Panc1 (cell line): ENCODE measurements at regions not wholly inside any gene's neighbourhood (a gene's known extent, or its start where the extent isn't known, plus 50 kb on each side); places are given as distances from the start of the nearest gene placed in this dataset.

Experiments
- ATAC-seq: fragments of 200-7000 bp; cut with Tn5 transposase; 2 replicates; pipeline ENCODE4 v1.9.1; 2020; ENCODE audit warnings: mild to moderate bottlenecking, moderate library complexity
- BruUV-seq: library from RNA; stranded (reverse); fragments of 400-500 nt; replicated peaks from 2 replicates; lab custom pipeline; 2021; lab: Mats Ljungman, UMichigan
- CTCF ChIA-PET: fragments of 300-600 bp; sonication (Branson Sonifier 250); formaldehyde crosslinking; loops from one replicate; lab custom pipeline; 2022; ENCODE audit warnings: antibody characterized with exemption; lab: Charles Lee
- POLR2A ChIA-PET: fragments of 300-600 bp; sonication (Branson Sonifier 250); formaldehyde crosslinking; loops from one replicate; lab custom pipeline; 2022; ENCODE audit warnings: antibody characterized with exemption; lab: Charles Lee
- DNase-seq: peaks from one replicate; pipeline ENCODE4 v3.0.0-alpha.2; 2010; ENCODE audit warnings: low read depth, low spot score
- H3K27ac ChIP-seq: 2 replicates; pipeline ENCODE4 v1.5.1; 2011; ENCODE audit warnings: mild to moderate bottlenecking, low read length, inconsistent platforms
- H3K27me3 ChIP-seq: fragments of 200-500 bp; sonication (Bioruptor generic); 2 replicates; pipeline ENCODE4 v1.6.0; 2014; ENCODE audit warnings: low read length, inconsistent platforms; ENCODE audit not compliant: control insufficient read depth, insufficient read depth
- H3K36me3 ChIP-seq: fragments of 200-500 bp; sonication (Bioruptor generic); 2 replicates; pipeline ENCODE4 v1.5.1; 2014; ENCODE audit warnings: inconsistent platforms, mild to moderate bottlenecking, low read length, moderate library complexity; ENCODE audit not compliant: control insufficient read depth, insufficient read depth
- H3K4me1 ChIP-seq: 2 replicates; pipeline ENCODE4 v1.5.1; 2011; ENCODE audit warnings: inconsistent platforms, mild to moderate bottlenecking, low read length, moderate library complexity; ENCODE audit not compliant: control insufficient read depth, insufficient read depth
- H3K4me3 ChIP-seq, 2 experiments: 2 replicates each; pipeline ENCODE4 v1.5.1; 2011 to 2012; ENCODE audit warnings: low read depth in 2 of 2, low read length in 2 of 2, mild to moderate bottlenecking in 2 of 2, inconsistent platforms in 1 of 2, moderate library complexity in 1 of 2
- H3K9me3 ChIP-seq: fragments of 200-500 bp; sonication (Bioruptor generic); 2 replicates; pipeline ENCODE4 v1.5.1; 2014; ENCODE audit warnings: low read depth, mild to moderate bottlenecking, inconsistent platforms, low read length, moderate library complexity; ENCODE audit not compliant: control insufficient read depth, insufficient read depth
- CTCF ChIP-seq: fragments of 450-650 bp; IDR thresholded peaks from 2 replicates; pipeline ENCODE4 v1.5.1; 2017; ENCODE audit warnings: mild to moderate bottlenecking
- POLR2AphosphoS5 ChIP-seq: IDR thresholded peaks from 2 replicates; pipeline ENCODE4 v1.6.1; 2012; ENCODE audit warnings: mild to moderate bottlenecking, low read depth, low read length, moderate library complexity
- REST ChIP-seq, 2 experiments: IDR thresholded peaks; 2 replicates each; pipeline ENCODE4 v1.6.1; 2011 to 2012; ENCODE audit warnings: low read depth in 2 of 2, control low read depth in 1 of 2, low read length in 1 of 2, mild to moderate bottlenecking in 1 of 2, moderate library complexity in 1 of 2; ENCODE audit not compliant: insufficient read depth in 1 of 2
- SIN3A ChIP-seq: IDR thresholded peaks from 2 replicates; pipeline ENCODE4 v1.6.1; 2012; ENCODE audit warnings: low read depth, mild to moderate bottlenecking, low read length, moderate library complexity, borderline replicate concordance; ENCODE audit not compliant: insufficient read depth
- TCF7L2 ChIP-seq: IDR thresholded peaks from 2 replicates; pipeline ENCODE4 v1.6.1; 2011; ENCODE audit warnings: mild to moderate bottlenecking, low read depth, low read length, inconsistent platforms
- in situ Hi-C: cut with HindIII; loops from 2 replicates; pipeline ENCODE4 v1.10.0; 2016; ENCODE audit warnings: low sequenced_read_pairs, low pct_unique_long_range_greater_than_20kb
- intact Hi-C: fragments of 100-400 bp; cut with micrococcal nuclease; formaldehyde crosslinking; loops from one replicate; pipeline ENCODE4 v1.10.0; 2022; ENCODE audit not compliant: unreplicated experiment

GRCh38 chr12:34106172-34106571 lies 83.9 kb downstream of the ALG10 start:
- no peaks in the 10 kb centered on the region for H3K27me3 ChIP-seq
- in situ Hi-C loops: no loop called here
- no peak overlapping the region for H3K4me3 ChIP-seq
- ChIA-PET CTCF (no interaction called here), POLR2A (no interaction called here)
- H3K27ac ChIP-seq: no peak overlapping the region
- no peak for DNase-seq
- ATAC-seq: no peak
- TF ChIP-seq POLR2AphosphoS5: no peak
- TF ChIP-seq TCF7L2: no peak
- no peak for TF ChIP-seq REST (IDR thresholded peaks at IDR 0.05; ENCODE audit: insufficient read depth in 1 of 2, low read depth in 2 of 2, low read length in 1 of 2)
- no peak for TF ChIP-seq SIN3A
- TF ChIP-seq CTCF: no peak
- no peaks in the 10 kb centered on the region for H3K9me3 ChIP-seq
- no peaks in the 10 kb centered on the region for H3K4me1 ChIP-seq
- BruUV-seq: no TSS peak
- intact Hi-C loops: no loop called here
- no peaks in the 10 kb centered on the region for H3K36me3 ChIP-seq

GRCh38 chr12:34107016-34107415 lies 84.7 kb downstream of the ALG10 start:
- POLR2A ChIA-PET: no interaction called here
- CTCF ChIA-PET: no interaction called here
- TF ChIP-seq TCF7L2 (no peak), REST (IDR thresholded peaks at IDR 0.05; ENCODE audit: insufficient read depth in 1 of 2, low read depth in 2 of 2, low read length in 1 of 2) (no peak), CTCF (no peak), SIN3A (no peak), POLR2AphosphoS5 (no peak)
- H3K36me3 ChIP-seq: no peaks in the 10 kb centered on the region
- no TSS peak for BruUV-seq
- no peak overlapping the region for H3K4me3 ChIP-seq
- H3K9me3 ChIP-seq: no peaks in the 10 kb centered on the region
- intact Hi-C loops (no loop called here), in situ Hi-C loops (no loop called here)
- H3K27me3 ChIP-seq: no peaks in the 10 kb centered on the region
- no peak overlapping the region for H3K27ac ChIP-seq
- DNase-seq: no peak
- no peaks in the 10 kb centered on the region for H3K4me1 ChIP-seq
- no peak for ATAC-seq
